Duodenal mucosa (tissue), 2 donors: ENCODE measurements at regions not wholly inside any gene's neighbourhood (a gene's known extent, or its start where the extent isn't known, plus 50 kb on each side); places are given as distances from the start of the nearest gene placed in this dataset.
"Not testable (repeated sequence)": the region's sequence is repeated elsewhere in the genome, so short reads cannot be mapped to it uniquely, and the experiment has no call there.

Source experiments
- H3K27ac ChIP-seq: one replicate; pipeline ENCODE4 v1.7.0; 2013; ENCODE audit warnings: low read depth, low read length
- H3K27me3 ChIP-seq, 2 donors: one replicate each; pipeline ENCODE4 v1.7.0; 2013; ENCODE audit warnings: low read length in 2 of 2, control low read depth in 1 of 2; ENCODE audit not compliant: insufficient read depth in 2 of 2, control insufficient read depth in 1 of 2
- H3K36me3 ChIP-seq, 2 donors: one replicate each; pipeline ENCODE4 v1.7.0; 2013; ENCODE audit warnings: low read length in 2 of 2, control low read depth in 1 of 2; ENCODE audit not compliant: insufficient read depth in 2 of 2, control insufficient read depth in 1 of 2
- H3K4me1 ChIP-seq, 2 donors: one replicate each; pipeline ENCODE4 v1.7.0; 2013; ENCODE audit warnings: low read length in 2 of 2, control low read depth in 1 of 2; ENCODE audit not compliant: insufficient read depth in 2 of 2, control insufficient read depth in 1 of 2
- H3K4me3 ChIP-seq, 2 donors: one replicate each; pipeline ENCODE4 v1.7.0; 2013; ENCODE audit warnings: low read length in 2 of 2, low read depth in 1 of 2
- H3K9ac ChIP-seq, 2 donors: one replicate each; pipeline ENCODE4 v1.7.0; 2013; ENCODE audit warnings: low read length in 2 of 2, low read depth in 1 of 2
- H3K9me3 ChIP-seq, 2 donors: one replicate each; pipeline ENCODE4 v1.7.0; 2013; ENCODE audit warnings: low read length in 2 of 2, control low read depth in 1 of 2; ENCODE audit not compliant: control insufficient read depth in 1 of 2

DNA sequence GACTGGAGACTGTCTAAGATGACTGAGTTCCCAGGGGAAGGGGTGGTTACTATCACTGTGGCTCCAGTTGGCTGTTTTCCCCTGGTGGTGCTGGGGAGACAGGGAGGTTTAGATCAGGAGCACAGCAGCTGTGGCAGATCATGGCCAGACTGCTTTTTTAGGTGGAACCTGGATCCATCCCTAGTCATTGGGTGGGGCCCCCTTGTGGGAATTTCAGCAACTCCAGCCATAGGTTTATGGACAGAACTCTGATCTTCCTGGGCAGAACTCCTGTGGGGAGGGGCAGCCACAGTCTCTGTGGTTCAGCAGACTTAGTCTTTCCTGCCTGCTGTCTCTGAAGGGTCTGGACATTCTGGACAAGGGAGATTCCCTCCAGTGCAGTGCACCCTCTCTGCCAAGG is 917.4 kb upstream of the FOXG1 start:
- H3K9ac ChIP-seq, H3K4me1 ChIP-seq, H3K27ac ChIP-seq, H3K27me3 ChIP-seq, H3K36me3 ChIP-seq, H3K4me3 ChIP-seq, H3K9me3 ChIP-seq: not testable (repeated sequence)

- H3K36me3 ChIP-seq: no peaks in the 10 kb centered on the region
- peaks cover 2 to 15% of the 10 kb centered on the region in 2 donors for H3K9me3 ChIP-seq
- no peaks in the 10 kb centered on the region for H3K27me3 ChIP-seq
- no peak overlapping the region for H3K9ac ChIP-seq
- H3K4me1 ChIP-seq: no peaks in the 10 kb centered on the region
- H3K27ac ChIP-seq: no peak overlapping the region
- no peak overlapping the region for H3K4me3 ChIP-seq
Measured at GRCh38 chr14:27862684-27863083, 903.9 kb upstream of the FOXG1 start.

DNA sequence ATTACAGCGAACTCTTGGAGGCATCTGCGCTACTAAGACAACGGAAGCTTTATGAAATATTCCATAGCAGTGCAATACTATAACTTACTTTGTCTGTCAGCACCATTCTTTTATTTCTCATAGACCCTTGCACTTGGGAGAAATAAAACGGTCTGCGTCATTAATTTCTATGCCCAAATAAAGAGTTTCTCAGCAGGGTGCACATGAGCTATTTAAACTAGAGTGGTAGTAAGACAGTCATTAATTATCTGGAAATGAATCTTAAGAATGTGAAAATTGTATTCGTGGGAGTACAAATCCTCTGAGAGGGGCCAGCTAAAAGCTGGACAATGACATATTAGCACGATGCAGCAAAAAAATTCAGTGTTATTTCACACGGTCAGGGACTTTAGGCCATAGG is 903.4 kb upstream of the FOXG1 start:
- Histone ChIP-seq H3K4me1 (no peaks in the 10 kb centered on the region), H3K4me3 (no peak overlapping the region), H3K36me3 (no peaks in the 10 kb centered on the region), H3K9me3 (peaks cover 2 to 15% of the 10 kb centered on the region in 2 donors), H3K9ac (no peak overlapping the region), H3K27me3 (no peaks in the 10 kb centered on the region), H3K27ac (no peak overlapping the region)

DNA sequence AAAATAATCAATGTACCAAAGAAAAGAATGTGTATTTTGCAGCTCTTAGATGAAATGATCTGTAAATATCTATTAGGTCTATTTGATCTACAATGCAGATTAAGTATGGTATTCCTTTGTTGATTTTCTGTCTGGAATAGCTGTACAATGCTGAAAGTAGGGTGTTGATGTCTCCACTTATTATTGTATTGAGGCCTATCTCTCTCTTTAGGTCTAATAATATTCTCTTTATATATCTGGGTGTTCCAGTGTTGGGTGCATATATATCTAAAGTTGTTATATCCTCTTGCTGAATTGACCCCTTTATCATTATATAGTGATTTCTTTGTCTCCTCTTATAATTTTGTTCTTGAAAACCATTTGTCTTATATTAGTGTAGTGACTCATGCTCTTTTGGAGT is 885.5 kb upstream of the FOXG1 start:
- no peak overlapping the region for H3K27ac ChIP-seq
- H3K9me3 ChIP-seq: peaks cover 9 to 23% of the 10 kb centered on the region in 2 donors
- H3K27me3 ChIP-seq: no peaks in the 10 kb centered on the region
- H3K4me1 ChIP-seq: no peaks in the 10 kb centered on the region
- H3K36me3 ChIP-seq: no peaks in the 10 kb centered on the region
- H3K4me3 ChIP-seq: no peak overlapping the region
- H3K9ac ChIP-seq: no peak overlapping the region

DNA sequence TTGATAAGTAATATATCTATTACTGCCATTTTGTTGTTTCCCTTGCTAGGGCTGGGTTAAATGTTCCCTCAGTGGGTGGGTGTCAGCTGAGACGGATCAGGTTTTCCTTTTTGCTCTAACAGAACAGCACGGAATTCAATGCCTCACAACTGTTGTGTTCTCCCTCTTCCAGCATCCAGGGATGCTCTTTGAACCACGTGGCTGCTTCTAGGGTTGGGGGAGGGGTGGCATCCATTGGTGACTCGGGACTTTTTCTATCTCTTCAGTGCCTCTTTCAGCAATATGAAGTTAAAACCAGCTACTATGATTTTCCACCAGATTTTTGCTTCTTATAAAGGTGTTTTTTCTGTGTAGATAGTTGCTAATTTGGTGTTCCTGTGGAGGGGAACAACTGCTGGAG is 884.9 kb upstream of the FOXG1 start:
- Histone ChIP-seq H3K4me1 (no peaks in the 10 kb centered on the region), H3K9me3 (peaks cover 9 to 23% of the 10 kb centered on the region in 2 donors), H3K27ac (no peak overlapping the region), H3K9ac (no peak overlapping the region), H3K4me3 (no peak overlapping the region), H3K36me3 (no peaks in the 10 kb centered on the region), H3K27me3 (no peaks in the 10 kb centered on the region)

DNA sequence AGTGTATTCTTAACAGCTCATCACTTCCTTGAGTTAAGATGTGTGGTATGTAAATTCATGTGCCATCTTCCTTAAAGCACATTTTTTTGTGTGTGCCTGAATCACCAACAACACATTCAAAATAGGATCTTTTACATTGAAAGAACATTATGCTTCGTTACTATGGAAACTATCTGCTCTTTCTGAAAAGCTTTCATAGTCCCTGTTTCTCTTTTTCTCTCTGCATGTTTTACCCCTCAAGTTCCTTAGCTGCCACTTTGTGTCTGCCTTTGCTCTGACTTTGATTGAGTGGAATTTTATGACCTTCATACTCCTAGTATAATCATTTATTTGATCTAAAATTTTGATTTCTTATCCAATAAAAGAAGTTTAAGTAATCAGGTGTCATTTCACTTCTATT is 880.3 kb upstream of the FOXG1 start:
- Histone ChIP-seq H3K27me3 (no peaks in the 10 kb centered on the region), H3K36me3 (no peaks in the 10 kb centered on the region), H3K4me1 (no peaks in the 10 kb centered on the region), H3K4me3 (no peak overlapping the region), H3K9ac (no peak overlapping the region), H3K9me3 (peaks cover 12% of the 10 kb centered on the region in 2 donors), H3K27ac (no peak overlapping the region)

DNA sequence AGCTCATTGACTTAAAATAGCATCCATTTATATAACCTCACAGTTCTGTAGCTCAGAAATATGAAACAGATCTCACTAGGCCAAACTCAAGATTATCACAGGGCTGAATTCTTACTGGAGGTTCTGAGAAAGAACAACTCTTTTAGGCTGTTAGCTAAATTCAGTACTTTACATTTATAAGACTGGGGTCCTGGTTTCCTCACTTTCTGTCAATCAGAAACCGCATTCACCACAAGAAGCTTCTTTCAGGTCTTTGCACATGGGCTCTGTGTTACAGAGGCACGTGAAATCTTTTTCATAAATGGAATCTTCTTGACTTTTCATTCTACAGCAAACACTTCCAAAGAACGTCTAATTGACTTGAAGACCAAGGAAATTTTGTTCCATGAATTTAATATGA is 876.3 kb upstream of the FOXG1 start:
- H3K4me1 ChIP-seq: no peaks in the 10 kb centered on the region
- H3K4me3 ChIP-seq: no peak overlapping the region
- H3K27me3 ChIP-seq: no peaks in the 10 kb centered on the region
- no peak overlapping the region for H3K9ac ChIP-seq
- no peaks in the 10 kb centered on the region for H3K36me3 ChIP-seq
- peaks cover 3 to 8% of the 10 kb centered on the region in 2 donors for H3K9me3 ChIP-seq
- H3K27ac ChIP-seq: no peak overlapping the region

DNA sequence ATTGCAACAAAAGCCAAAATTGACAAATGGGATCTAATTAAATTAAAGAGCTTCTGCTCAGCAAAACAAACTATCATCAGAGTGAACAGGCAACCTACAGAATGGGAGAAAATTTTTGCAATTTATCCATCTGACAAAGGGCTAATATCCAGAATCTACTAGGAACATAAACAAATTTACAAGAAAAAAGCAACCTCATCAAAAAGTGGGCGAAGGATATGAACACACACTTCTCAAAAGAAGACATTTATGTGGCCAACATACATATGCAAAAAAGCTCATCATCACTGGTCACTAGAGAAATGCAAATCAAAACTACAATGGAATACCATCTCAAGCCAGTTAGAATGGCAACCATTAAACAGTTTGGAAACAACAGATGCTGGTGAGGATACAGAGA is 858.1 kb upstream of the FOXG1 start:
- not testable (repeated sequence) for H3K9ac ChIP-seq, H3K9me3 ChIP-seq, H3K36me3 ChIP-seq, H3K4me3 ChIP-seq, H3K4me1 ChIP-seq, H3K27me3 ChIP-seq, H3K27ac ChIP-seq

DNA sequence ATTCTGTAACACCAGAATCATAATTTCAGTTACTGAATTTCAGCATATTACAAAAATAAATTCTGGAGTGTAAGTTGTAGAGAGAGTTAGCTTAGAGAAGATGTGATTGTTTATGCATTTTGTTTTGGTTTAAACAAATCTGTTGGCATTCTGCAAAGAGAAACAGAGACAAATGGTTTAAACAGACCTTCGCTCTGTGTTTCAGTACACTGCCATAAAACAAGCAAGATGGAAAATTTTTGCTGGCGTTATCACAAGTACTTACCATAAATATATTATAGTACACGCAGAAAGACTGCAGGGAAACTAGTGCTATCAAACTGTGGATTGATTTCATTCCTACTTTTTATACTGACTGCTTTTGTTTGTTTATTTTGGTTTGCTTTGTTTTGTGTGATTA is 850.3 kb upstream of the FOXG1 start:
- H3K27ac ChIP-seq: no peak overlapping the region
- H3K4me1 ChIP-seq: no peaks in the 10 kb centered on the region
- peaks cover 0 to 1% of the 10 kb centered on the region in 2 donors for H3K9me3 ChIP-seq
- no peak overlapping the region for H3K9ac ChIP-seq
- no peaks in the 10 kb centered on the region for H3K27me3 ChIP-seq
- no peaks in the 10 kb centered on the region for H3K36me3 ChIP-seq
- no peak overlapping the region for H3K4me3 ChIP-seq

GRCh38 chr14:27917896-27918295 is 848.7 kb upstream of the FOXG1 start:
- no peak overlapping the region for H3K27ac ChIP-seq
- H3K9me3 ChIP-seq: peaks cover 0 to 2% of the 10 kb centered on the region in 2 donors
- no peak overlapping the region for H3K4me3 ChIP-seq
- no peak overlapping the region for H3K9ac ChIP-seq
- H3K4me1 ChIP-seq: no peaks in the 10 kb centered on the region
- no peaks in the 10 kb centered on the region for H3K36me3 ChIP-seq
- H3K27me3 ChIP-seq: no peaks in the 10 kb centered on the region

- Histone ChIP-seq H3K9ac (no peak overlapping the region), H3K36me3 (no peaks in the 10 kb centered on the region), H3K4me3 (no peak overlapping the region), H3K4me1 (no peaks in the 10 kb centered on the region), H3K9me3 (peaks cover 0 to 16% of the 10 kb centered on the region in 2 donors), H3K27ac (no peak overlapping the region), H3K27me3 (no peaks in the 10 kb centered on the region)
Measured at GRCh38 chr14:27927519-27927918, 839.1 kb upstream of the FOXG1 start.
